ENCODE measurements at regions not wholly inside any gene's neighbourhood (a gene's known extent, or its start where the extent isn't known, plus 50 kb on each side); places are given as distances from the start of the nearest gene placed in this dataset.
"Not testable (repeated sequence)": the region's sequence is repeated elsewhere in the genome, so short reads cannot be mapped to it uniquely, and the experiment has no call there.

DNA sequence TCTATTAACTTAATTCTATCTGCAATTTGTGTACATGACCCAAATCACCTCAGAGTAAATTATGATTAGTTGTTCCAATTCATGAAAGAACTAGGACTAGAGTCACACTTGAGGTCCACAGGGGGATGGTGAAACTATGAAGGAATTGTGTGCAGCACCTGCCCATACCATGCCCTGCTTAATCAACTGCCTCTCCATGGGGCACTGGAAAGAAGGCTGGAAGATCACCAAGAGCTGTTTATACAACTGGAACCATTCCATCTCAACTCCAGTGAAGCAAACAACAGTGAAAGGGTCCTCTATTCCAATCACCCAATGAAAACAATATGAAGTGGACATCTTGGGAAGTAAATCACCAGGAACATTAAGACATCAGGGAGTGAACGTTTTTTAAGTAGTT is 98.7 kb upstream of the SEMA3D start:
- peaks cover 4% of the 10 kb centered on the region for H3K27me3 Mint-ChIP-seq (ENCODE audit: low read depth, poor library complexity)
- DNase-seq = no peak
- no peak overlapping the region for H3K4me3 Mint-ChIP-seq
- H3K27ac Mint-ChIP-seq = peak overlapping the region; percentile 92
- H3K9me3 Mint-ChIP-seq = no peaks in the 10 kb centered on the region
- no peaks in the 10 kb centered on the region for H3K36me3 Mint-ChIP-seq (ENCODE audit: low read depth)
- peaks cover 42% of the 10 kb centered on the region for H3K4me1 Mint-ChIP-seq
- TF ChIP-seq, protein P1, sequence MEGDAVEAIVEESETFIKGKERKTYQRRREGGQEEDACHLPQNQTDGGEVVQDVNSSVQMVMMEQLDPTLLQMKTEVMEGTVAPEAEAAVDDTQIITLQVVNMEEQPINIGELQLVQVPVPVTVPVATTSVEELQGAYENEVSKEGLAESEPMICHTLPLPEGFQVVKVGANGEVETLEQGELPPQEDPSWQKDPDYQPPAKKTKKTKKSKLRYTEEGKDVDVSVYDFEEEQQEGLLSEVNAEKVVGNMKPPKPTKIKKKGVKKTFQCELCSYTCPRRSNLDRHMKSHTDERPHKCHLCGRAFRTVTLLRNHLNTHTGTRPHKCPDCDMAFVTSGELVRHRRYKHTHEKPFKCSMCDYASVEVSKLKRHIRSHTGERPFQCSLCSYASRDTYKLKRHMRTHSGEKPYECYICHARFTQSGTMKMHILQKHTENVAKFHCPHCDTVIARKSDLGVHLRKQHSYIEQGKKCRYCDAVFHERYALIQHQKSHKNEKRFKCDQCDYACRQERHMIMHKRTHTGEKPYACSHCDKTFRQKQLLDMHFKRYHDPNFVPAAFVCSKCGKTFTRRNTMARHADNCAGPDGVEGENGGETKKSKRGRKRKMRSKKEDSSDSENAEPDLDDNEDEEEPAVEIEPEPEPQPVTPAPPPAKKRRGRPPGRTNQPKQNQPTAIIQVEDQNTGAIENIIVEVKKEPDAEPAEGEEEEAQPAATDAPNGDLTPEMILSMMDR (IDR thresholded peaks at IDR 0.05) = no peak

DNA sequence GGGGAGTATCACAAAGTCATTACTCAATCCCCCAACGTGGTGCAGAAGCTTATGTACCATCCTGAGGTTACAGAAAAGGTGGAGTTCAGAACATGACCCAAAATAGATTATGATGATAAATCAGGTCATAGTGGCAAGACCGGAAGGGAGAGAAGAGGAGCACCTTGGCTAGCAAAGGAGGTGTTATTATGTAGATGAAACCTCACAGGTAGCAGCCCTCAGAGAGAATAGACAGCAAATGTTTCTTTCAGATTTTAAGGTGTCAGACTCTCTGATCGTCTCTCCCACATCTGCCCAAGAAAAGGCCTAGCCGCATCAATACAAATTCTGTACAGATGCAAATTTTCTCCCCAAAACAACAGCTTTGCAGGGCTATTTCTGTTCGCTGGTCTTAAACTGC is 88.3 kb upstream of the SEMA3D start:
- no peak for DNase-seq
- Mint-ChIP-seq H3K4me1 (peaks cover 20% of the 10 kb centered on the region), H3K4me3 (no peak overlapping the region), H3K27me3 (ENCODE audit: low read depth, poor library complexity) (no peaks in the 10 kb centered on the region), H3K9me3 (no peaks in the 10 kb centered on the region), H3K27ac (no peak overlapping the region), H3K36me3 (ENCODE audit: low read depth) (no peaks in the 10 kb centered on the region)
- TF ChIP-seq, protein P1 (IDR thresholded peaks at IDR 0.05) = no peak

DNA sequence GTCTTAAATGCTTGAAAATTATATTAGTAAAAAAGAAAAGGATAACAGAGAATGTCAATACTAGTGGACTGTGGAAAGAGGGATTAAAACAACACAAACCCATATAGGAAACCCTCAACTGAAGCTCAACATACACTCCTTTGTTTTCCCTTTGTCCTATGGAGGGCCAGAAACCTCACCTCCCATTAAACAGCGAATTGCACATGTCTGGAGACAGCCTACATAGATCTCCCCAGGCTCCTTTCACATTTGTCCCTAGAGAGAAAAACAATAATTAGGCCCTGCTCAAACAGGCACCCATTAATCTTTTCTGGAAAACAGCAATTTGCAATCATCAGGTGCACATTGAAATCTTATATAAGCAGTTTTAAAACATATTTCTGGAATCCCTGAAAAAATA is 87.6 kb upstream of the SEMA3D start:
- H3K27me3 Mint-ChIP-seq (ENCODE audit: low read depth, poor library complexity) = no peaks in the 10 kb centered on the region
- DNase-seq = no peak
- TF ChIP-seq, protein P1 (IDR thresholded peaks at IDR 0.05) = no peak
- no peak overlapping the region for H3K27ac Mint-ChIP-seq
- H3K9me3 Mint-ChIP-seq = no peaks in the 10 kb centered on the region
- H3K36me3 Mint-ChIP-seq (ENCODE audit: low read depth) = no peaks in the 10 kb centered on the region
- H3K4me1 Mint-ChIP-seq = peaks cover 20% of the 10 kb centered on the region
- no peak overlapping the region for H3K4me3 Mint-ChIP-seq

DNA sequence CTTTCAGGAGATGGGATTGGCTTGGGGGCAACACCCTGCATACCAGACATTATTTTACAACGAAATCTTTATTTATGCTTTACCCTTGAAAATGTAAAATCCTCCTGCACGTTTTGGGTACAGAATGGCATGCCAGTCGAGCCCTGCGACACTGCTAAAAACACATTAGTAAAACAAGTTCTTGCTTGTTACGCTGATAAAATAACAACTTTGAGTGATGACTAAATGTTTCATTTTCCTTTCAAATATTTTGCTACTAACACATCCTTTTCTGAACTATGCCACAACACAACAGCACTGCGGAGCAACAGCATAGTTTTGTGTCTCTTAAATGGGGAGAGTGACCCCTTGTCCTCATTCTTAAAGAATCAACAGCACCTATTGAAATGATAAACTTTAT is 76.0 kb upstream of the SEMA3D start:
- Mint-ChIP-seq H3K27me3 (ENCODE audit: low read depth, poor library complexity) (no peaks in the 10 kb centered on the region), H3K9me3 (no peaks in the 10 kb centered on the region), H3K4me1 (no peaks in the 10 kb centered on the region), H3K27ac (no peak overlapping the region), H3K36me3 (ENCODE audit: low read depth) (no peaks in the 10 kb centered on the region), H3K4me3 (no peak overlapping the region)
- TF ChIP-seq, protein P1 (IDR thresholded peaks at IDR 0.05) = no peak
- DNase-seq = no peak

DNA sequence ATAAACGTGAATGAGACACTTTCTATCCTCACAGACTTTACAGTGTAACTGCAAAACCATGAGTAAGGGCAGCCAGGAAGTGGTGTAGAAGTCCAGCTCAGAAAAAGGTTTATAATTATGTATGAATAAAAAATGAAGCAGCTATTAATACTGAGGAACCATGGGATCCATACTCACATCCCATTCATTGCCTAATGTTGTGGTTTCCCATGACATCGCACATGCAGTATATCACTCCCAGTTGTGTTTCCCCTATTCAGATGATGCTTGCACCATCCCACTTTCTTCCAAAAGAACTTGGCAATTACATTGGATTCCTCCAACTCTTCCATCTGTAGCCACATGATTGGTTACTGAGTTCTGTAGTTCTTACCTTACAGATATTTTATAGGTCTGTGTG is 74.5 kb upstream of the SEMA3D start:
- H3K36me3 Mint-ChIP-seq (ENCODE audit: low read depth) = no peaks in the 10 kb centered on the region
- TF ChIP-seq, protein P1 (IDR thresholded peaks at IDR 0.05) = no peak
- no peaks in the 10 kb centered on the region for H3K9me3 Mint-ChIP-seq
- no peak for DNase-seq
- no peak overlapping the region for H3K27ac Mint-ChIP-seq
- H3K4me1 Mint-ChIP-seq = no peaks in the 10 kb centered on the region
- no peak overlapping the region for H3K4me3 Mint-ChIP-seq
- no peaks in the 10 kb centered on the region for H3K27me3 Mint-ChIP-seq (ENCODE audit: low read depth, poor library complexity)

DNA sequence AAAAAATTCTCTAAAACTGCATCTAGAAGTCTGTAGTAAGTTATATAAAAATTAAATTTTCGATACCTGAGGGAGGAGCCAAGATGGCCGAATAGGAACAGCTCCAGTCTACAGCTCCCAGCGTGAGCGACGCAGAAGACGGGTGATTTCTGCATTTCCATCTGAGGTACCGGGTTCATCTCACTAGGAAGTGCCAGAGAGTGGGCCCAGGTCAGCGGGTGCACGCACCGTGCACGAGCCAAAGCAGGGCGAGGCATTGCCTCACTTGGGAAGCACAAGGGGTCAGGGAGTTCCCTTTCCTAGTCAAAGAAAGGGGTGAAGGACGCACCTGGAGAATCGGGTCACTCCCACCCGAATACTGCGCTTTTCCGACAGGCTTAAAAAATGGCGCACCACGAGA is 62.9 kb upstream of the SEMA3D start:
- not testable (repeated sequence) for H3K4me1 Mint-ChIP-seq; DNase-seq; H3K36me3 Mint-ChIP-seq (ENCODE audit: low read depth); H3K27ac Mint-ChIP-seq; H3K27me3 Mint-ChIP-seq (ENCODE audit: low read depth, poor library complexity); H3K4me3 Mint-ChIP-seq
- peaks cover 15% of the 10 kb centered on the region for H3K9me3 Mint-ChIP-seq

Data from nephron progenitor cell (in vitro differentiated cells).